T-helper 2 cell treated with Interferon-gamma antibody and Interleukin-4, amounts not matched to agents 5 μg/mL and 100 μg/mL, for 36 hours (primary cell): ENCODE measurements at regions not wholly inside any gene's neighbourhood (a gene's known extent, or its start where the extent isn't known, plus 50 kb on each side); places are given as distances from the start of the nearest gene placed in this dataset.
A peak's percentile ranks its signal among the peaks of the same experiment; 100 is the strongest.
"Not testable (repeated sequence)": the region's sequence is repeated elsewhere in the genome, so short reads cannot be mapped to it uniquely, and the experiment has no call there.

Source experiments
- DNase-seq: peaks from one replicate; pipeline ENCODE4 v3.0.0; 2021; ENCODE audit warnings: low spot score
- H3K27ac Mint-ChIP-seq: one replicate; pipeline ENCODE4 v1.8.0; 2021; ENCODE audit warnings: mild to moderate bottlenecking, mixed read lengths
- H3K27me3 Mint-ChIP-seq: one replicate; pipeline ENCODE4 v1.8.0; 2021; ENCODE audit warnings: low read depth, mixed read lengths
- H3K36me3 Mint-ChIP-seq: one replicate; pipeline ENCODE4 v1.8.0; 2021; ENCODE audit warnings: low read depth, mixed read lengths
- H3K4me1 Mint-ChIP-seq: one replicate; pipeline ENCODE4 v1.8.0; 2021; ENCODE audit warnings: low read depth, mixed read lengths
- H3K4me3 Mint-ChIP-seq: one replicate; pipeline ENCODE4 v1.8.0; 2022; ENCODE audit warnings: mild to moderate bottlenecking, moderate library complexity, mixed read lengths
- H3K9me3 Mint-ChIP-seq: one replicate; pipeline ENCODE4 v1.8.0; 2021; ENCODE audit warnings: mixed read lengths

GRCh38 chr9:61817127-61817705 is 627.4 kb downstream of the SPATA31A7 start:
- not testable (repeated sequence) for H3K27ac Mint-ChIP-seq, DNase-seq, H3K4me1 Mint-ChIP-seq, H3K4me3 Mint-ChIP-seq, H3K36me3 Mint-ChIP-seq, H3K27me3 Mint-ChIP-seq, H3K9me3 Mint-ChIP-seq

DNA sequence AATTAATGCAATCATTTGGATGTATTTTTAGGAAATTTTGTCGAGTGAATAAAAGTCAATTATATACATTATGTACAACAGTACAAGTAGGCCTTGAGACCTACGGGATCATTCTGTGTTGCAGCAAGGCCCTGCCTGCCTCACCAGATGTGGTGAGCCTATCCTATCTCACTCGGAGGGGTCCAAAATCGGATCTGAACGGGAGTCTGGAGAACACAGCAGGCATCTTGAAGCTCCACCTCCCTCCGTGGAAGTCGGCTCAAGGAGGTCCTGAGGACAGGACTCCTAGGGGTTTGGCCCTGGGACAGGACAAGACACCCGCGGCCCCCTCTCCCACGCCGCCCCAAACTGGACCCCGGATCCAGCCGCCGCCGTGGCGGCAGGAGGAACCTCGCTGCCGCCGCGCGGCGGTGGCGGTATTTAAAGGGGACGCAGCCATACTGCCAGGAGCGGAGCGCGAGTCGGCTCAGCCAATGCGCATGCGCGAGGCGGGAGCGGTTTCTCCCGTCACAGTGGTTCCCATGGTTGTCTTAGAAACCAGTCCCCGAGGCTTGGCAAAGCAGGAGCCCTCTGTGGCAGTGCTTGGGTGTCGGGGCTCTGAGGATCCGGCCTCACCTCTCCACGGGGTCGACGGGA is 663.9 kb downstream of the SPATA31A7 start:
- peak; percentile 92 for DNase-seq
- H3K4me1 Mint-ChIP-seq, H3K27ac Mint-ChIP-seq, H3K4me3 Mint-ChIP-seq, H3K27me3 Mint-ChIP-seq, H3K9me3 Mint-ChIP-seq, H3K36me3 Mint-ChIP-seq: not testable (repeated sequence)

DNA sequence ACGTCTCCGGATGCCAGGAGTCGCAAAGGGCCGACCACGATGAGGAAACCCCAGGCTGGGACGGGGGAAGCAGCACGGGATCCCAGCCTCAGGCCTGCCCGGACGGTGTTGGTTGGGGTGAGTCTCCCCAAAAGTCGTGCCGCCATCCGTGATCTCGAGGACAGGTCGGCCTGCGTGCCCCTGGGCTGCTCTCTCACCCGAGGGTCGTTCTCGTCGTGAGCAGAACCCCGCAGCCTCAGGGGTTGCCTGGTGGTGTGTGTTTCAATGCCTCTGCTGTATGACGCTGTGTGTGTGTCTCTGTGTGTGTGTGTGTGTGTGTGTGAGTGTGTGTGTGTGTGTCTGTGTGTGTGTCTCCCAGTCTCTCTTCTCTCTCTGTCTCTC is 664.4 kb downstream of the SPATA31A7 start:
- not testable (repeated sequence) for H3K4me1 Mint-ChIP-seq, H3K27me3 Mint-ChIP-seq, H3K36me3 Mint-ChIP-seq, H3K9me3 Mint-ChIP-seq
- peak overlapping the region; percentile 71 for H3K27ac Mint-ChIP-seq
- peak; percentile 17 for DNase-seq
- H3K4me3 Mint-ChIP-seq, result peak overlapping the region; percentile 52

- not testable (repeated sequence) for H3K36me3 Mint-ChIP-seq, DNase-seq, H3K9me3 Mint-ChIP-seq, H3K27ac Mint-ChIP-seq, H3K27me3 Mint-ChIP-seq, H3K4me1 Mint-ChIP-seq, H3K4me3 Mint-ChIP-seq
Measured at GRCh38 chr9:61856283-61856682, 666.4 kb downstream of the SPATA31A7 start.

DNA sequence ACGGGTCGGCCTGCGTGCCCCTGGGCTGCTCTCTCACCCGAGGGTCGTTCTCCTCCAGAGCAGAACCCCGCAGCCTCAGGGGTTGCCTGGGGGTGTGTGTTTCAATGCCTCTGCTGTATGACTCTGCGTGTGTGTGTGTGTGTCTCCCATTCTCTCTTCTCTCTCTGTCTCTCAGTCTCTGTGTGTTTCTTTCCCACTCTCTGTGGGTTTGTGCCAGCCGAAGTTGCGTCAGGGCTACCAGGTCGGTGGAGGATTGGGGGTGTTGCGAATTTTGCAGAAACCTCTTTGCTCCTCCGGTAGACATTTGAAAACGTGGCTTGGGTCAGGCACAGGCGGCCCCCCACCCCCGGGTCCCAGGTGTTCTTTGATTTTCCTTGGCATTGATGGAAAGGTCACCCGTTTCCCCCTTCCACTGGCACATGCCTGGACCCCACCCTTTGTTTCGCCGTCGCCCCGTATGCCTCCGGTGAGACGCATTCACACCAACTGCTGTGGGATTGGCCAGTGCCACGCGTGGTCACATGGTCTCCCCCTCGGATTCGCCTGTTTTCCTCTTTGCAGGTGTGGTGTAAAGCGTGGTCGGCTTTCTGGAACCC is 667.1 kb downstream of the SPATA31A7 start:
- not testable (repeated sequence) for H3K4me3 Mint-ChIP-seq, H3K27ac Mint-ChIP-seq, DNase-seq, H3K4me1 Mint-ChIP-seq, H3K27me3 Mint-ChIP-seq, H3K9me3 Mint-ChIP-seq, H3K36me3 Mint-ChIP-seq

DNA sequence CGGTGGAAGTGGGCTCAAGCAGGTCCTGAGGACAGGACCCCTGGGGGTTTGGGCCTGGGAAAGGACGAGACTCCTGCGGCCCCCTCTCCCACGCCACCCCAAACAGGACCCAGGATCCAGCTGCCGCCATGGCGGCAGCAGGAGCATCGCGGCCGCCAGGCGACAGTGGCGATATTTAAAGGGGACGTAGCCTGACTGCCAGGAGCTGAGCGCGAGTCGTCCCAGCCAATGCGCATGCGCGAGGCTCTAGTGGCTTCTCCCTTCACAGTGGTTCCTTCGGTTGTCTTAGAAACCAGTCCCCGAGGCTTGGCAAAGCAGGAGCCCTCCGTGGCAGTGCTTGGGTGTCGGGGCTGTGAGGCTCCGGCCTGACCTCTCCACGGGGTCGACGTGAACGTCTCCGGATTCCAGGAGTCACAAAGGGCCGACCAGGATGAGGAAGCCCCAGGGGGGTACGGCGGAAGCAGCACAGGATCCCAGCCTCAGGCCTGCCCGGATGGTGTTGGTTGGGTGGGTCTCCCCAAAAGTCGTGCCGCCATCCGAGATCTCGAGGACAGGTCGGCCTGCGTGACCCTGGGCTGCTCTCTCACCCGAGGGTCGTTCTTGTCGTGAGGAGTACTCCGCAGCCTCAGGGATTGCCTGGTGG is 668.0 kb downstream of the SPATA31A7 start:
- not testable (repeated sequence) for H3K4me1 Mint-ChIP-seq, H3K36me3 Mint-ChIP-seq, H3K9me3 Mint-ChIP-seq, H3K27me3 Mint-ChIP-seq, DNase-seq, H3K4me3 Mint-ChIP-seq, H3K27ac Mint-ChIP-seq

GRCh38 chr9:61862431-61862971 is 672.7 kb downstream of the SPATA31A7 start:
- H3K27ac Mint-ChIP-seq, H3K4me1 Mint-ChIP-seq, H3K4me3 Mint-ChIP-seq, H3K9me3 Mint-ChIP-seq, H3K27me3 Mint-ChIP-seq, H3K36me3 Mint-ChIP-seq: not testable (repeated sequence)
- DNase-seq, result peak; percentile 55

GRCh38 chr9:61864463-61864862 is 674.6 kb downstream of the SPATA31A7 start:
- not testable (repeated sequence) for H3K27ac Mint-ChIP-seq, H3K9me3 Mint-ChIP-seq, H3K4me3 Mint-ChIP-seq, H3K36me3 Mint-ChIP-seq, H3K27me3 Mint-ChIP-seq, H3K4me1 Mint-ChIP-seq, DNase-seq

- not testable (repeated sequence) for H3K4me3 Mint-ChIP-seq, DNase-seq, H3K36me3 Mint-ChIP-seq, H3K4me1 Mint-ChIP-seq, H3K27ac Mint-ChIP-seq, H3K27me3 Mint-ChIP-seq, H3K9me3 Mint-ChIP-seq
Measured at GRCh38 chr9:61868965-61869364, 679.1 kb downstream of the SPATA31A7 start.

DNA sequence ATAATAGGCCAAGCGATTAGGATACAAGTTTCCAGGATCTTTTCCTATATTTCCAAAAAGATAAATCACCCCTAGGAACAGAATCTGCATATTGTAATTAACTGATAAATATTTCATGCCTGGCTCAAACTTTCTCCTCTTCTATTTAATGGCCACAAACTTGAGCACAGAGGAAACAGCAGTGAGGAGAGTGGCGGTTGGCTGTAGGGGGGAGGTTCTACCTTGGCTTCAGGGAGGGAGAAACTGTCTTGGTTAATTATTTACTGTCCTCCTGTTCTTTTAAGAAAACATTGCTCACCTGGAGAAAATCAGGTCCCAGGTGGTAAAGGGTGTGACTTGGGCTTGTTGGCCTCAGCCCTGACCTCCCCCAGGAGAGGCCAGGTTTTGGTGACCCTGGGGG is 682.5 kb downstream of the SPATA31A7 start:
- H3K27me3 Mint-ChIP-seq, H3K4me3 Mint-ChIP-seq, H3K4me1 Mint-ChIP-seq: not testable (repeated sequence)

More for the DNA sequence above, 682.5 kb downstream of the SPATA31A7 start:
- H3K27ac Mint-ChIP-seq, DNase-seq, H3K9me3 Mint-ChIP-seq, H3K36me3 Mint-ChIP-seq: not testable (repeated sequence)
